Spleen (tissue), 7 donors: ENCODE measurements at regions not wholly inside any gene's neighbourhood (a gene's known extent, or its start where the extent isn't known, plus 50 kb on each side); places are given as distances from the start of the nearest gene placed in this dataset.

ENCODE experiments used
- CTCF ChIP-seq, 11 experiments: fragments of 200-600 bp in 7 of 11; fragments of 450-650 bp in 4 of 11; sonication (generic) in 4 of 11; IDR thresholded peaks in 8 of 11; conservative IDR thresholded peaks in 3 of 11; 1 replicate in 7 of 11; 2 replicates in 4 of 11; pipeline versions ENCODE4 v1.4.0 to v1.8.0; 2016 to 2021; ENCODE audit warnings: antibody characterized with exemption in 11 of 11, inconsistent platforms in 4 of 11, mild to moderate bottlenecking in 1 of 11
- POLR2A ChIP-seq, 3 donors: fragments of 450-650 bp; IDR thresholded peaks; one replicate each; pipeline ENCODE4 v1.5.1; 2017; ENCODE audit warnings: antibody characterized with exemption in 3 of 3, mild to moderate bottlenecking in 1 of 3
- POLR2AphosphoS5 ChIP-seq, 3 donors: sonication (generic); formaldehyde crosslinking; IDR thresholded peaks; one replicate each; pipeline ENCODE4 v1.5.1; 2017; ENCODE audit warnings: antibody characterized with exemption in 3 of 3
- donor health status: DM: no; HTN: no; CAD: no; lungs with moderate emphysema.
- donor health status: DM: no; HTN: no; CAD: no.
- donor health status: DM: no; HTN: no; CAD: no.

- TF ChIP-seq CTCF (IDR thresholded peaks at IDR 0.05 in 8 of 11, conservative IDR thresholded peaks at IDR 0.05 in 3 of 11) (no peak), POLR2AphosphoS5 (IDR thresholded peaks at IDR 0.05) (no peak), POLR2A (IDR thresholded peaks at IDR 0.05) (no peak)
Observed at GRCh38 chrX:66892004-66892403, 253.1 kb upstream of the EDA2R start.
